ENCODE measurements at regions not wholly inside any gene's neighbourhood (a gene's known extent, or its start where the extent isn't known, plus 50 kb on each side); places are given as distances from the start of the nearest gene placed in this dataset.
A peak's percentile ranks its signal among the peaks of the same experiment; 100 is the strongest.

- TF ChIP-seq CTCF (IDR thresholded peaks at IDR 0.05; ENCODE audit: borderline replicate concordance, control extremely low read depth, extremely low read depth, insufficient read depth, missing control alignments) = no peak
- in situ Hi-C loops (cut with MboI; ENCODE audit: low sequenced_read_pairs, unreplicated experiment) = loop anchor here (5.0 kb wide), 1 partner anchor 123 kb away; no protein-coding TSS in a partner anchor
- no peak for DNase-seq (ENCODE audit: low spot score)
These were observed 108.9 kb upstream of the NABP1 start for GRCh38 chr2:191569025-191569424.

DNA sequence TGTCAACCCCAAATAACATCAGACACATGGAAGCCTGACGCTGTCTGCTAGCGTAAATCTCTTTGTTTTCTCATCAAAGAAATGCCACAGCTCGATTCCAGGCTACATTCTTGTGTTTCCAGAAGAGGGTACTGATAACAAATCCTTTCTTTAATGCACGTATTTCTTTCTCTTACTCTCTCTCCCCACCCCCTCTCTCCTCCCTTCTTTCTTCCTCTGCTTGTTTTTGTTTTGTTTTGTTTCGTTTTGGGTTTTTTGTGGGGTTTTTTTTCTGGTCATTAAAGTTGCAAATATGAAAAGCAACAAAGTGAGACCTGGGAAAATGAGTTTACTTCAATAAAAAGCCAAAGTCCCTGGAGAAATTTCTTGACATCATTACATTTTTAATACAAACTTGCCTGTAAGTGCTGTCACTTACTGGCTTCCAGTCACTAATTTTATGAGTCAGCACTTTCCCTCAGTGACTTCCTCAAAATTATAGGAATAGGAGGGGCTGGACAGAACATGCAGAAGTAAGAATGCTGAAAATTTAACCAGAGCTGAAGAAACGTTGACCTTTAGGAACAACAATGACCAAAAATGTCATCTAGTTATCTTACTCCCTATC is 106.7 kb upstream of the NABP1 start:
- peak; percentile 29 for DNase-seq (ENCODE audit: low spot score)
- in situ Hi-C loops (cut with MboI; ENCODE audit: low sequenced_read_pairs, unreplicated experiment) = no loop called here
- no peak for TF ChIP-seq CTCF (IDR thresholded peaks at IDR 0.05; ENCODE audit: borderline replicate concordance, control extremely low read depth, extremely low read depth, insufficient read depth, missing control alignments)

DNA sequence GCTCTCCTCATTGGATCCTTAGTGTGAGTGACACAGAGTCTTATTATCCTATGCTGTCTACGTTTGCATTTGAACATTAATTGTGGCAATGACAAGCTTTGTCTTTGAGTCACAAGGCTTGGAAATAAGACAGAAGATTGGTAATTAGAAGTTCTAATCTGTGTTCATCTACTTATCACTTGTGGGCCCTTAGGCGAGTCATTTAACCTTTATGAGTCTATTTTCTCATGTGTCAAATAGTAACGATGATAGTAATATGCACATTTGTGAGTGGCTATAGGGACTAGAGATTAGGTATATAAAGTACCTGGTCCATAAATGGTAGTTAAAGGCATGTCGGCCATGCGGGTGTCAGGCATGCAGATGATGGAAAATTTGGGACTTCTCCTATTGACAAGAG is 105.6 kb upstream of the NABP1 start:
- TF ChIP-seq CTCF (IDR thresholded peaks at IDR 0.05; ENCODE audit: borderline replicate concordance, control extremely low read depth, extremely low read depth, insufficient read depth, missing control alignments) = no peak
- in situ Hi-C loops (cut with MboI; ENCODE audit: low sequenced_read_pairs, unreplicated experiment) = no loop called here
- no peak for DNase-seq (ENCODE audit: low spot score)

DNA sequence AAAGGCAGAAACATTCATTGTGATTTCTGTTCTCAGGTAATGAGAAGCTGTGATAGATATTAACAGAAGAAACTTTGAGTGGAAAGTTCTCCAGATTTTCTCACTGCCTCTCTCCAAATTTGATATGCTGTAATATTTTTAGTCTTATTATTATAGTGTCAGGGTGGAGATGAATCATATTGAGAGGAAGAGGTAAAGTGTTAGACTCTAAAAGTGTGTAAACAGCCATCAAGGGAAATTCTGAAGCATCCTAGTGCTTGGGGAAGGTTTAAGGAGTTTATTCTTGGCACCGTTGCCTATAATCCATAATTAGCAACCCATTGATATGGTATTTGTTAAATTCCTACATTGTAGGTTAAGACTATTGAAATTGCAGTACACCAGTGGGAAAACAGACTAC is 104.7 kb upstream of the NABP1 start:
- no peak for TF ChIP-seq CTCF (IDR thresholded peaks at IDR 0.05; ENCODE audit: borderline replicate concordance, control extremely low read depth, extremely low read depth, insufficient read depth, missing control alignments)

DNA sequence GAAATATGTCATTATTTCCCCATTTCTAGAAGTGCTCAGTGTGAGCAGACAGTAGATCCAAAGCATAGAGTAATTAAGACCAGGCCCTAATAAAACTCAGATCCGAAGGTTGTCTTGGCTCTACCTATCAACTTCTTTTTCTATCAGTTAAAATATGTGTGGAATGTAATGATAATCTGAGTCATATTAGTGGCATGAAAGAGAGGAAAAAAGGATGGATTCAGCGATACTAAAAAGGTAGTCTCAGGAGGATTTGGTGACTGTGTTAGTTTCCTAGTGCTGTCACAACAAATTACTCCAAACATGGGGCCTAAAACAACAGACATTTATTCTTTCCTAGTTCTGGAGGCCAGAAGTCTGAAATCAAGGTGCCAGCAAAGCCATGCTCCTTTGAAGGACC is 103.7 kb upstream of the NABP1 start:
- in situ Hi-C loops (cut with MboI; ENCODE audit: low sequenced_read_pairs, unreplicated experiment) = no loop called here
- no peak for DNase-seq (ENCODE audit: low spot score)
- TF ChIP-seq CTCF (IDR thresholded peaks at IDR 0.05; ENCODE audit: borderline replicate concordance, control extremely low read depth, extremely low read depth, insufficient read depth, missing control alignments) = no peak

More for the DNA sequence above, 104.7 kb upstream of the NABP1 start:
- no peak for DNase-seq (ENCODE audit: low spot score)
- in situ Hi-C loops (cut with MboI; ENCODE audit: low sequenced_read_pairs, unreplicated experiment) = no loop called here

- TF ChIP-seq CTCF (IDR thresholded peaks at IDR 0.05; ENCODE audit: borderline replicate concordance, control extremely low read depth, extremely low read depth, insufficient read depth, missing control alignments) = no peak
- no peak for DNase-seq (ENCODE audit: low spot score)
- in situ Hi-C loops (cut with MboI; ENCODE audit: low sequenced_read_pairs, unreplicated experiment) = no loop called here
These were observed 100.3 kb upstream of the NABP1 start for GRCh38 chr2:191577605-191578004.

All from GM13976 (cell line).